SK-N-DZ (cell line): ENCODE measurements at regions not wholly inside any gene's neighbourhood (a gene's known extent, or its start where the extent isn't known, plus 50 kb on each side); places are given as distances from the start of the nearest gene placed in this dataset.

Experiments
- DNase-seq: peaks from one replicate; pipeline ENCODE4 v3.0.0-alpha.2; 2015; ENCODE audit warnings: low spot score

DNA sequence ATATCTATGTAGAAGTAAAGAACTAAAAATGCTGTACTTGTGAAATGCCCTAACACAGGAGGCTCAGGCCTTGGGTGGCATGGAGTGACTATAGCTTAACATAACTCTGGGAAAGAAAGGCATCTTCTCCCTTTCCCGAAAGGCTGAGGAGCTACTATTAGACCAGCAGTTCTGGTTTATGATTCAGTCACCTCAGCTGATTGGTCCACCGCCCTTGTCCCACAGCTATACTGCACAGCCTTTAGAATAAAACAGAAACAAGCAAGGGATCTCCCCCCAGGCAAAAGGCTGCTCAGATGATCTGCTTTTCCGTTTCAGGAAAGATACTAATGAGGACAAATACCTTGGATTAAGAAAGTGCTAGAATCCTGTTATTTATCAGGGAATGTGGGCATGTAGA is 171.3 kb downstream of the SNCA start:
- DNase-seq: no peak

DNA sequence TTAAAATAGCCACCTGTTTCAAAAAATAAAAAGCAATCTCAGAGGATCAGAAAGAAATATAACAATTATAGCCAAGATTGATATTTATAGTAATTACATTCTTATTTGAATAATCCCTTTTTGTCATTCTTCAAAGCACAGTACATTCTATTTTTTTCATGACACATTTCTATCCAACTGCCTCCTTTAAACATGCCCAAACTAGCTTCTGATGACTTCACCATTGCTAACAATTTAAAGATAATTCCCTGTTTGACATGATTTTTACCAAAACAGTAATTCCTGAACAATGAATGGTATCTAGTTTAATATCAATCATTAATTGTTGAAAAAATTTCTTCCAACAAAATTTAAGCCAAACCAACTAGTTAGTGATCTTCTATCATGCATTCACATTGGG is 172.4 kb downstream of the SNCA start:
- no peak for DNase-seq

DNA sequence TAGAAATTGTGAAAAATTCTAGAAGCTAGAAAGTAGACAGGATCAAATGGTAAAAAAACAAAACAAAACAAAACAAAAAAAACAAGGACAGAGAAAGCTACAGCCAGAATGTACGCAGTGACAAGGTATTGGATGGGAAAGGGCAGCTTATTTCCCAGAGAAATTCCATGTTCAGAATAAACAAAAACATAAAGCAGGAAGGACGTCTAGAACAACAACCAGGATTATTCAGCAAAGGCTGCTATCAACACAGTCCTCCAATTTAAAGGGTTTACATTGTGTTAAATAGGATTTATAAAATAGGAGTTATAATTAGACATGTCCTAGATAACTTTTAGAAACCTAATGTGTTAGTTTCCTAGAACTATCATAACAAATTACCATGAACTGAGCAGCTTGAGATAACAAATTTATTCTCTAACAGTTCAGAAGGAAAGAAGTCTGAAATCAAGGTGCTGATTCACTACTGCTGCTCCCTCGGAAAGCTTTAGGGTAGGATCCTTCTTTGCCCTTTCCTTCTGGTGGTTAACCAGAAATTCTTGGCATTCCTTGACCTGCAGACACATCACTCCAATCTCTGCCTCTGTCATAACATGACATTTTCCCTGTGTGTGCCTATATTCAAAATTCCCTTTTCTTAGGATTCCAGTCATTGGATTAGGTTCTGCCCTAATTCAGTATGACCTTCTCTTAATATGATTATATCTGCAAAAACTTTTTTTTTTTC is 175.6 kb downstream of the SNCA start:
- DNase-seq: no peak

DNA sequence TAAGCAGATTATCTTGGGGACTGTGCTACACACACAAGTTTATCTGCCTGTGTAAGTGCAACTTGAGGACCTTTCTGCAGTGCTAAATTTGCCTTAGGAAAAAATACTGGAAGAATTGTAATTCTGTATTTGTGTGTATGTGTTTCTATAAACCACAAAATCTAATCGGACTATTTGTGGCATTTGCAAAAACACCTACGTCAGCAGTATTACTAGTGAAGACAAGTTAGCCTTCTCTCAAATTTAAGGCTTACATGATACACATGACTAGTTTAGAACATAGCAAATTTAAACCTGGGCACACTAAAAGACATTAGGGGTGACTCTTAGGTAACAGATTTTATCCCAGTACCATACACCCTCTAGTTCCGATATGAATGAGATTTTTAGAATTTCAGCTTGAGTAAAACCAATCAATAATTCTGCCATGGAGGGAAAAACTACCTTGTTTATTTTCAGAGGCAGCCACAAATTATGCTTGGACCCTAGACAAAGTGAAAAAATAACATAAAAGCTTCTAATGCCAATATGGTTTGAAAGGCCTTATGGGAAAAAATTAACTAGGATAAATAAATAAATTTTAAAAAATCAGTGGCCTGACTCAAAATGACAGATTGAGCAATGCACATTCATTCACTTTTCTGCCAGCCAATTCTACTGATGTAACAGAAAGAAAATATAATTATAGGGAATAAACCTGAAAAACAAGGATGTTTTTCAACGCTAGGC is 176.4 kb downstream of the SNCA start:
- DNase-seq: no peak

DNA sequence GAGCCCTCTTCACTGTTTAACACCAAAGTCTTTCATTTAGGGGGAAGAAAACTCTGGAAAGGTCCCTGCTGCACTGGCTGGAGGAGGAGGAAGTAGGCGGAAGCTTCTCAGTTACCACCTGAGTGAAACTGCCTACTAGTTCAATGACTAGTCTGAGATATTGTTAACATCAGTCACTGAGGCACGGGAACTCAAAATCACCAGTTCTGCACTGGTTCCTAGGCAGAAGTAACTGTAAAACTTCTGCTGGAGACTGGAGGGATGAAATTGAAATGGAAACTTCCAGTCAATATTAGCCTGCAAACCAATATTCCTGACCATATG is 178.3 kb downstream of the SNCA start:
- no peak for DNase-seq

DNA sequence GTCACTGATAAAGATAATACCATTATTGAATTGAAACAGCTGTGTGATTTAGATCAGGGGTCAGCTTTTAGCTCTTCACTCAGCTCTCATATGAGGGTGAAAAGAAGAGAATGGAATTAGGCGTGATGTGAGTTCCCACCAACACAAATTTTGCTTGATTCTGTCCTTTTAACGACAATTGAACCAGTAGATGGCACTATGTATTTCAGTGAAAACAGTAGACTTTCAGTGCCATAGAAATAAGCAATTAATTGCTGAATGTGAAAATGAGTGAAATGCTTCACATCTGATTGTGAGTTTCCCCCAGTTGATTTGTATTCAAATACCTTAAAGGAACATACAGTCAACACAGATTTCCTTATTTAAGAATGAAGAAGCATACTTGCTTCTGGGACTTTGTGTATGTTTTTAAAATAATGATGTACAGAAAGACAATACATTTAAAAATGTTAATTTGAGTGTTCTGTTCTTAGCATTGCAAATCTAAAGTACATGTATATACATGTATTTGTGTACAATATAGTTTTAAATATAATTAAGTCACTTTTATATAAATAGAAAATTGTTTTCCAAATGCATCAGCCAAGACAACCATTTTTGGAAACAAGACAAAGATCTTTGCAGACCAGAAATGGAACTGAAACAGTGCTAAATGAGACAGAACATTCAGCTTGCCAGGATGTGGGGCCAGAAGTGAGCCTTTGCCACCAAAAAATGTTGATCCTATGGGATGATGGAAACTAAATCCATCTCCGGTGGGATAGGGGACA is 178.8 kb downstream of the SNCA start:
- peak; percentile 18 for DNase-seq

DNA sequence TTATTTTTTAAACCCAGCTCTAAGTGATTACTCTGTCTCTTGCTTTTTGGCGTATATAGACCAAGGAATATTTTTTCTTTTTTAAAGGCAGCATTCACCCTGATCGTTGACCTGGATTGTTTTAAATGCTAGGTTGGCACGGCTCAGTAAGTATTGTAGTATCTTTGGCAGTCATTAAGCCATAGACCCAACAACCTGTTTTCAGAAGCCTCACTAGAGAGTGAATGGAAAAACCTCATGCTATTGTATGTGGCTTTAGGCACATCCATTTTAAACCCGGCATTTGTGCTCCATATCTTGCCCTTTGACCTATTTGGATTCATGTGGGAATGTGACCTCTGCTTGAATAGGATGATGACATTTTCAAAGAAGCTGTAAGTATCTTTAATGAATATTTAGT is 183.9 kb downstream of the SNCA start:
- DNase-seq: no peak

DNA sequence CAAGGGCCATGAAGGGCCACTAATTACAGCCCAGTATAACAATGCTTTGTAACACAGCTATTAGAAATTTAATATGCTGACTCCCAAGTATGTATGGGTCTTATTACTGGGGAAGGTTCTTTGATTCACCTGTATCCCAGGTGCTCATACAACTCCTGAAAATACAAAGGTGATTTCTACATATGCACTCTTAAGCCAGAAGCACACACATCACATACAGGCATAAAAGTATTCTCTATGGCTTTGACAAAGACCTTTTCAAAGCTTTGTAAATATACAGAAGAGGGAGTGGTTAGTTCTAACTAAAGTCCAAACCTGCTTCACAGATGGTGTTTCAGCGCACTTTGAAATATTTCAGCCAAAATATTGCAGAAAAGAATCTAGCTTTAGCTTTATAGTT is 191.5 kb downstream of the SNCA start:
- no peak for DNase-seq

DNA sequence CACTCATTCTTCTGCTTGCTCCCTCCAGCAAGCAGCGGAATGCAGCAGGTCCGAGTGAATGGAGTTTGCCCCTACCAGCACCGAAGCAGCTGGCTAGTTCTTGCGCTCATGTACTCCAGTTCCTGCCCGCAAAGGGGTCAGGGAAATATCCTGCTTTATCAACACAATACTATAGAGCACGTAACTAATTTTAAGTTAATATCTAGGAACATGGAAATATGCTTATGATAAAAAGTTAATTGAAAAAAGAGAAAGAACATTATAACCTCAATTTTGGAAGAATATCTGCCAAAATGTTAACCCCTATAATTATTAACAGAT is 195.6 kb downstream of the SNCA start:
- no peak for DNase-seq

DNA sequence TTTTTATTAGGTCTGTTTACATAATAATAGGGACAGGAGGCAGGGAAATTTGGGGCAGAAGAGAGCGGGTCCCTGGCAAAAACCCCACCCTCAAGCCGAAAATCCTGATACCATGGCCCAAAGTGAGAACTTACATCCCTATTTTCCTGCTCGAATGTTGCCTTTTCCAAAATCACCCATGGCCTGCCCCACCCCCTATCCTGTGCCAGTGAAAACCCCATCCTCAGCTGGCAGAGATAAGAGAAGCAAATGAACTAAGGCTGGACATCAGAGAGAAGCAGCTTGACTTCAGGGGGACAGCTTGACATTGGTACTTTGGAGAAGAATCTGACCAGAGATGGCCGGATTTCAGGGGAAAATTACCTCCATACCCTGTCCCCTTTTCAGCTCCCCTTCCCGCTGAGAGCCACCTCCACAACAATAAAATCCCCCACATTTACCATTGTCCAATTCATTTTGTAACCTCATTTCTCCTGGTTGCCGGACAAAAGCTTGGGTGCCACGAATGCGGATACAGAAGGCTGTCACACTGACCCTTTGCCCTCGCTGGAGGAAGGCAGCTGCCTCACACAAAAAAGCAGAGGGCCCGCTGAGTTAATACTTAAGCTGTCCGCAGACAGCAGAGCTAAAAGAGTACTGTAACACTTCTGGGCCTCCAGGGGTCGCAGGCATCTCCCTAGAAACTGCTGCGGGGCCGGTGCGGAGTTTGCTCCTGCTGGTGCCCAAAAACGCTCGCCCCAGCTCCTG is 196.2 kb downstream of the SNCA start:
- DNase-seq: peak; percentile 81

DNA sequence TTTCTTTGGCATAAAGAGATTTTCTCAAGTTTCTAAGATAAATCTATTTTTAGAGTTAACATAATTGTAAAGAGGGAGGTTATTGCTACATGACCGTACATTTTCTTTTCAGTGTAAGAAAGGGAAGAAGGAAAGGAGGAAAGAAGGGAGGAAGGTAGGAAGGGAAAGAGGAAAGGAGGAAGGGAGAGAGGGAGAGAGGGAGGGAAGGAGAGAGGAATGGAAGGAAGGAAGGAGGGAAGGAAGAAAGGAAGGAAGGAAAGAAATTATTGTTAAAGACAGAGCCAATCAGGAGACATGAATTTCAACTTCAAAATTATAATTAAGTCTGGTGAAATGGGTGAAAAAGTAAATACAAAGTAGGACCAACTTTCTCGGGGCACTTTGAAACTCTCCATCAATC is 197.6 kb downstream of the SNCA start:
- DNase-seq: no peak

DNA sequence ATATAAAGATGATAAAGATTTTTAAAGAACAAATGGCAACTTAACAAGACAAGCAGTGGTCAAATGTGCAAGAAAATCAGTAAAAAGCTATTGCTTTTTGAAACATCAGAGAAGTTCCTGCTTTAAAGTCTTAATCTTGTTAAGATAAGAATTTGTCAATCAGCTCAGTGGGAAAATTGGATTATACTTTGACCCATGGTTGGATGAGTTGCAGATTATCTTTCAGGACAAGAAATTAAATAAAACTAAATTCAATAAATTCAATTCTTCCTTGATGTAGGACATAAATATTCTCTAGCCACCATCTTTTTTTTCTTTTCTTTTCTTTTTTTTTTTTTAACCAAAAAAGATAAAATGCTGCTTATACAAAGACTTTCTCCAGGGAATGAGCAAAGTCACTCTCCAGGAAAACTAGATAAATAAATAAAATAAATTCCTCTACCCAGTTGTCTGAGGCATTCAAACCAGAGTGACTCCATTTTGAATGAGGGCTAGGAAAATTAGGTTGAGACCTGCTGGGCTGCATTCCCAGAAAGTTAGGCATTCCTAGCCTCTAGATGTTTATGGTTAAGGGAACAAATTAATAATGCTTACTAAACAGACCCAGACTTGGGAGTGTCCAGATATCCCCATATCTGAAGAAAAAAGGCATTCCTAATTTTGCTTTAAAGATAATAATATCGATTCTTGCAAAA is 211.2 kb downstream of the SNCA start:
- peak; percentile 72 for DNase-seq

DNA sequence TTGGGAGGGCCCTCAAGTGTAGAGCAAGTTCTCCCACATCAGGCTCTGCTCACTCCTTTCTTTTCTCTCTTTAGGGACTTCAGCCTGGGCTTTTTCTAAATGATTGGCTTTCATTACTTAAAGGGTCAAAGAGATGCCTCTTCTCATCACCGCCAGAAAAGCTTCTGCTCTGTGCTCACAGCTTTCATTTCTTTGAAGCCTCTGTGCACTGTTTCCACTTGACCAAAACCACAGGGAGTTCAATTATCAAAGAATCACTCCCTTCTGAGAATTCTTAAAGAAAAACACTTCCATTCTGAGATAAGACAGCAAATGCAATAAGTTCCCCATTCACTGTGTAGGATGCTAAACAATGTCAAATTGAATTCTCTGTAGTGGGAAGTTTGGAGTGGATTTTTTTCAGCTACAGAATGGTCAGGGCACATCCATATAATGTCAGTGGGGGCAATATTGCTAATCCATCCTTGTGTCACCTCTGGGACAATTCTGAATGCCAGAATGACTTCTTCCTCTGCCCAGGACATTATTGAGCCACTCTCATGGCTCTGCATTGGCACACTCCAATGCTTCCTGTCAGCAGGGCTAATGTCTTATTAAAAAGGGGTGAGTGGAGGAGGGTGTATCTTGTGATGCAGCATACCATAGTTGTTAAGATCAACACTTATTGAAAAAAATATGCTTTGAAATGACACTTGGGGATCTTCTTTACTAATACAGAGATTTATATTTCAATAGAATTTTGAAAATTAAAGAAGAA is 217.6 kb downstream of the SNCA start:
- DNase-seq: no peak

DNA sequence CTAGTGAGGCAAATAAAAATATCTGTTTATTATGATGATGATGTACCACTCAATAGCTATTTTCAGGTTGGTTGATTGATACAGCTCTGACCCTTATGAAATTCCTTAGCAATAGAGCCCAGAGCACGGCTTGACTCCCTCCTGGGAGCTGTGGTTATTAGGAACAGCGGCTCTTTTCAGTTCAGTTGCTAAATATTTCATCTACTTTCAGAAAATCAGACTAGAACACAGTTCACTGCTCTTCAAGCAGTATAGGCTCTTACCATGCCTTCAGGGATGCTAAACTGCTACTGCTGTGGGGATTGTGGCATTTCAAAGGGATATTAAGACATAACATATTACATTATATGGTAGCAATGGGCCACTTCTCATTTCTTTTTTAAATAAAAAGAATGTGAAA is 218.8 kb downstream of the SNCA start:
- no peak for DNase-seq

DNA sequence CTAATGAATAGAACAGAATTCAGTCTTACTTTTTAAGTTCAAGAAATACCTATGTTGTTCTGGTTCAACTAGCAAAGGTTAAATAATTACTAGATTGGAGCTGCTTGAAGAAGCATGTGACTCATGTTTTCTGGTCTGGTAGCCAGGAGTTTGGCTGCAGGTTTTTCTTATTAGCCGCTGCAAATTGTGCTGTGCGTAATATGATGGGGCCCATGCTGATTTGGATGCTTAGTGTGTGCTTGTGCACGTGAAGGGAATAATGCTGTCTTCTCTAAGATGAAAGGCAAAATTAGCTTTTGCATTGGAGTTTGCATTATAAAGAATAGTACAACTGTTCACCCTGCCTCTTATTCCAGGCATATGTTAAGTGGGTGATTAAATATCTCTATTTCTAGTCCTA is 219.6 kb downstream of the SNCA start:
- DNase-seq: no peak

DNA sequence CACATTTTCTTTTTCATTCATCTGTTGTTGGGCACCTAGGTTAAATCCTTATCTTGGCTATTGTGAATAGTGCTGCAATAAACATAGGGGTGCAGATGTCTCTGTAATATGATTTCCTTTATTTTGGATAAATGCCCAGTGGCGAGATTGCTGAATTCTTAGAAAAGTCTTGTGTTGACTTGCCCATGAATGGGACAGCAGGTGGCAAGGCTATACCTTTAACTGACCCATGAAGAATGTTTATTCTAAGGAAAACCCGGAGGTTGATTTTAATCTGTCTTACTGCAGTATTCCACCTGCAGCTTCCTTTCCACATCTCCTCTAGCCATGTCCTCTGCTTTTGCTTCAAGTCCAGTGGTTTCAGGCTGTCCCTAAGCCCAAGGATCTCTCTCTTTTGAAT is 220.6 kb downstream of the SNCA start:
- DNase-seq: no peak

DNA sequence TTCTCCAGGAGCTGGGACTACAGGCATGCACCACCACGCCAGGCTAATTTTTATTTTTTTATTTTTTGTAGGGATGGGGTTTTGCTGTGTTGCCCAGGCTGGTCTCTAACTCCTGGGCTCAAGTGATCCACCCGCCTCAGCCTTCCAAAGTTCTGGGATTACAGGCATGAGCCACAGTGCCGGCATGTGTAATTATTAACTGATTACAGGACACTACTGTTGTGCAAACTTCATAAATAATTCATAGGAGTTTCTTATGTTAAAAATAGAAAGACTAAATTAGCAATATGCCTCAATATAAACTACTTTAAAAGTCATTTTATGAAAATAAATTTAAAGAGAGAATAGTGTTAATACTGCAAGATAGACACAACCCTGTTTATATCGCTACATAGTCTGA is 221.9 kb downstream of the SNCA start:
- no peak for DNase-seq

DNA sequence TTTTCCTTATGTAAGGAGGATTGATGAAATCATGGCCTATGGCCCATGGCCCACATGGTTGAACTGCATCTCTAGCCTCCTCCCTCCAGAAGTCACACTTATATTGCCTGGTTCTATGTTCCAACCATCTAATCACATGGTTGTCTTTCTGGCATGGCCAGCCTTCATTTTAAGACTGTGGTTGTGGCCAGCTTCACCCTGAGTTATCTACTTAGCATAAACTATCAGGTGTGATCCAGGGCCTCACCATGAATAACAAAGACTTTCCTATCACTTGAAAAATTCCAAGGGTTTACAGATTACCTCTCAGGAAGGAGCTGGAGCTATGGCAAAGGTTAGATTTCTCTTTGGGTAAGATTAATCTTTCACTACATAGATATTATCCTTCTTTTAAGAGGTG is 222.8 kb downstream of the SNCA start:
- no peak for DNase-seq

DNA sequence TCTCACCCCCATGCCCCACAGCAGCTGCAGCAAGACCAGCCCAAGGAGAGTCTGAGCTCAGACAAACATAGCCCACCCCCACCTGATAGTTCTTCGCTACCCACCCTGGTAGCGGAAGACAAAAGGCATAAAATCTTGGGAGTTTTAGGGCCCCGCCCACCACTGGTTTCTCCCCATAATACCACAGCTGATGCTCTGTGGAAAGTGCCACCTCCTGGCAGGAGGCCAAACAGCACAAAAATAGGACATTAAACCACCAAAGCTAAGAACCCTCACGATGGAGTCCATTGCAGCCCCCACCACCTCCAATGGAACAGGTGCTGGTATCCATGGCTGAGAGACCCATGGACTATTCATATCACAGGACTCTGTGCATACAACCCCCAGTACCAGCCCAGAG is 226.7 kb downstream of the SNCA start:
- DNase-seq: no peak

DNA sequence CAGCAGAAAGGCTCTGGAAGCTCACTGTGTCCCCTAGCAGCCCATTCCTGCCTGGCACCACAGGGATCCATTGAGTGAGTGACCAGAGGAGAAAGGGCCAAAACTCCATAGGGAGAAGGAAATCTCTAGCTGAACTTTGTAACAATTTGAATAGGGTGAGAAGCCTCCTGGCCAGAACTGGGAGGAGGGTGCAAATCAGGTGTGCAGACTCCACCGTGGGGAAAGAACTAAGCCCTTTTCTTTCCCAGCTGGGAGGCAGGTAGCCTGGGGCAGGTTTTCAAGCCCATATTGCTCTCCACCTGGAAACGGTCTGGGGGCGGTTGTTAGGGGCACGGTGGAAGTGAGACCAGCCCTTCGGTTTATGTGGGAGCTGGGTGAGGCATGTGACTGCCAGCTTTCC is 227.2 kb downstream of the SNCA start:
- DNase-seq: no peak

DNA sequence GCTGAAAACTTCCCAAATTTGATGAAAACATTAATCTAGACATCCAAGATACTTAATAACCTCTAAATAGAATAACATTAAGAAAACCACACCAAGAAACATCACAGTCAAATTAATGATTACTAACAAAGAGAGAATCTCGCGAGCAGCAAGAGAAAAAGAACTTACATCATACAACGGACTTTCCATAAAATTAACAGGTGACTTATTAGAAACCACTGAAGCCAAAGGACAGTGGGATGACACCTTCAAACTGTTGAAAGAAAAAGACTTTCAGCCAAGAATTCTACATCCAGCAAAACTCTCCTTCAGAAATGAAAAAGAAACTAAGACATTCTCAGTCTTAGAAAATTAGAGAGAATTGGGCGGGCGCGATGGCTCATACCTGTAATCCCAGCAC is 232.0 kb downstream of the SNCA start:
- DNase-seq: no peak
